ENCODE measurements at regions not wholly inside any gene's neighbourhood (a gene's known extent, or its start where the extent isn't known, plus 50 kb on each side); places are given as distances from the start of the nearest gene placed in this dataset.

- Mint-ChIP-seq H3K4me1 (peaks cover 5% of the 10 kb centered on the region), H3K9me3 (peaks cover under 1% of the 10 kb centered on the region), H3K27ac (ENCODE audit: unreplicated experiment) (no peak overlapping the region), H3K4me3 (no peak overlapping the region), H3K36me3 (ENCODE audit: low read depth) (no peaks in the 10 kb centered on the region), H3K27me3 (ENCODE audit: low read depth) (peaks cover 14% of the 10 kb centered on the region)
- TF ChIP-seq CTCF (conservative IDR thresholded peaks at IDR 0.05): peak; percentile 43
- no peak for DNase-seq (ENCODE audit: low read depth, low spot score)
These were observed 79.9 kb upstream of the GSX1 start for GRCh38 chr13:27712421-27712820.

GRCh38 chr13:27713767-27714166 is 78.5 kb upstream of the GSX1 start:
- Mint-ChIP-seq H3K27ac (ENCODE audit: unreplicated experiment) (no peak overlapping the region), H3K36me3 (ENCODE audit: low read depth) (no peaks in the 10 kb centered on the region), H3K4me1 (peaks cover 6% of the 10 kb centered on the region), H3K4me3 (no peak overlapping the region), H3K9me3 (no peaks in the 10 kb centered on the region), H3K27me3 (ENCODE audit: low read depth) (peaks cover 10% of the 10 kb centered on the region)
- no peak for TF ChIP-seq CTCF (conservative IDR thresholded peaks at IDR 0.05)
- DNase-seq (ENCODE audit: low read depth, low spot score): no peak

GRCh38 chr13:27721681-27722080 is 70.6 kb upstream of the GSX1 start:
- Mint-ChIP-seq H3K4me1 (peaks cover 20% of the 10 kb centered on the region), H3K27ac (ENCODE audit: unreplicated experiment) (no peak overlapping the region), H3K36me3 (ENCODE audit: low read depth) (no peaks in the 10 kb centered on the region), H3K27me3 (ENCODE audit: low read depth) (peaks cover 24% of the 10 kb centered on the region), H3K4me3 (no peak overlapping the region), H3K9me3 (no peaks in the 10 kb centered on the region)
- TF ChIP-seq CTCF (conservative IDR thresholded peaks at IDR 0.05): no peak
- no peak for DNase-seq (ENCODE audit: low read depth, low spot score)

- no peak for TF ChIP-seq CTCF (conservative IDR thresholded peaks at IDR 0.05)
- peak overlapping the region; percentile 11 for H3K4me3 Mint-ChIP-seq
- H3K9me3 Mint-ChIP-seq: no peaks in the 10 kb centered on the region
- H3K27ac Mint-ChIP-seq (ENCODE audit: unreplicated experiment): peak overlapping the region; percentile 77
- H3K4me1 Mint-ChIP-seq: peaks cover 36% of the 10 kb centered on the region
- peaks cover 50% of the 10 kb centered on the region for H3K27me3 Mint-ChIP-seq (ENCODE audit: low read depth)
- no peaks in the 10 kb centered on the region for H3K36me3 Mint-ChIP-seq (ENCODE audit: low read depth)
- DNase-seq (ENCODE audit: low read depth, low spot score): peak; percentile 36
These were observed 64.0 kb upstream of the GSX1 start for GRCh38 chr13:27728271-27728670.

GRCh38 chr13:27730191-27730590 is 62.1 kb upstream of the GSX1 start:
- H3K36me3 Mint-ChIP-seq (ENCODE audit: low read depth): no peaks in the 10 kb centered on the region
- peaks cover 36% of the 10 kb centered on the region for H3K4me1 Mint-ChIP-seq
- H3K27ac Mint-ChIP-seq (ENCODE audit: unreplicated experiment): no peak overlapping the region
- peaks cover 43% of the 10 kb centered on the region for H3K27me3 Mint-ChIP-seq (ENCODE audit: low read depth)
- TF ChIP-seq CTCF (conservative IDR thresholded peaks at IDR 0.05): no peak
- H3K4me3 Mint-ChIP-seq: no peak overlapping the region
- DNase-seq (ENCODE audit: low read depth, low spot score): no peak
- no peaks in the 10 kb centered on the region for H3K9me3 Mint-ChIP-seq

Data from neural crest cell (in vitro differentiated cells).